ENCODE measurements at regions not wholly inside any gene's neighbourhood (a gene's known extent, or its start where the extent isn't known, plus 50 kb on each side); places are given as distances from the start of the nearest gene placed in this dataset.
"Not testable (repeated sequence)": the region's sequence is repeated elsewhere in the genome, so short reads cannot be mapped to it uniquely, and the experiment has no call there.

- DNase-seq (ENCODE audit: low read depth) = no peak
These were observed 151.1 kb downstream of the CTTN start for GRCh38 chr11:70549386-70549785.

- no peak for DNase-seq (ENCODE audit: low read depth)
These were observed 151.5 kb downstream of the CTTN start for GRCh38 chr11:70549796-70550195.

- no peak for DNase-seq (ENCODE audit: low read depth)
These were observed 152.3 kb downstream of the CTTN start for GRCh38 chr11:70550456-70551195.

GRCh38 chr11:70551351-70552166, 153.2 kb downstream of the CTTN start:
- DNase-seq (ENCODE audit: low read depth) = no peak

GRCh38 chr11:70552167-70553150, 154.1 kb downstream of the CTTN start:
- DNase-seq (ENCODE audit: low read depth) = no peak

- no peak for DNase-seq (ENCODE audit: low read depth)
These were observed 156.7 kb downstream of the CTTN start for GRCh38 chr11:70555078-70555477.

GRCh38 chr11:70556884-70557741, 158.8 kb downstream of the CTTN start:
- DNase-seq (ENCODE audit: low read depth) = no peak

- no peak for DNase-seq (ENCODE audit: low read depth)
These were observed 159.6 kb downstream of the CTTN start for GRCh38 chr11:70557742-70558485.

GRCh38 chr11:70558681-70559080, 160.4 kb downstream of the CTTN start:
- DNase-seq (ENCODE audit: low read depth) = no peak

GRCh38 chr11:70559516-70559915, 161.2 kb downstream of the CTTN start:
- no peak for DNase-seq (ENCODE audit: low read depth)

GRCh38 chr11:70560621-70561020, 162.3 kb downstream of the CTTN start:
- not testable (repeated sequence) for DNase-seq (ENCODE audit: low read depth)

GRCh38 chr11:70566768-70567530, 168.6 kb downstream of the CTTN start:
- DNase-seq (ENCODE audit: low read depth) = no peak

GRCh38 chr11:70567680-70568034, 169.3 kb downstream of the CTTN start:
- no peak for DNase-seq (ENCODE audit: low read depth)

- peak; percentile 42 for DNase-seq (ENCODE audit: low read depth)
These were observed 169.9 kb downstream of the CTTN start for GRCh38 chr11:70568035-70568813.

- no peak for DNase-seq (ENCODE audit: low read depth)
These were observed 170.7 kb downstream of the CTTN start for GRCh38 chr11:70568814-70569617.

GRCh38 chr11:70569618-70569890, 171.2 kb downstream of the CTTN start:
- DNase-seq (ENCODE audit: low read depth) = no peak

GRCh38 chr11:70569996-70570692, 171.8 kb downstream of the CTTN start:
- DNase-seq (ENCODE audit: low read depth) = no peak

Data from fibroblast of gingiva (primary cell).